ENCODE measurements at regions not wholly inside any gene's neighbourhood (a gene's known extent, or its start where the extent isn't known, plus 50 kb on each side); places are given as distances from the start of the nearest gene placed in this dataset.

DNA sequence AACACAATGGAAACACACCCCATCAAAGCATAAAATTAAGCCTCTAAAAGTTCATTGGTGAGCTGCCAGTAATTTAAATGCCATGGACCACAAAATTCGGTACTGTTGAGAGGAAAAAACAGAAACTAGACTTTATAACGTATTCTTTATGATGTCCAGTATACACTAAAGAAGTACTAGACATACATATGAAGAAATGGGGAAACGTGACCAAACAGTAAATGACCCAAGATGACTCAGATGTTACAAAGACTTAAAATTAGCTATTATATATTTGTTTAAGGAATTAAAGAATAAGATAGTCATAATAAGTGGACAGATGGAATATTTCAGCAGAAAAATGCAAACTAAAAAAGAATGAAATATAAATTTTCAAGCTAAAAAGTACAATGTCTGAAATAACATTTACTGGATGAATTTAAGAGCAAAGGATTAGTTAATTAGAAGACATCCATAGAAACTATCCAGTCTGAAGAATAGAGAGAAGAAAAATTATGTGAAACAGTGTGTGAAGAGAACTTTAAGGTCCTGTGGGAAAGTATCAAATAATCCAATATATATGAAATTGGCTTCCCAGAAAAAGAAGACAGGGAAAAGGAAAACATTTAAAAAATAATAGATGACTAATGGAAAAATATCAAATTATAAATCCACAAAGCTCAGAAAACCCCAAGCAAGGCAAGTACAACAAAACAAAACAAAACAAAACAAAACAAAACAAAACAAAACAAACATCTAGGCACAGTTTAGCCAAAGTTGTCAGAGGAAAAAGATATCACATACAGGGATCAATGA, 69.4 kb downstream of the SAMD9 start:
- Histone ChIP-seq H3K23ac (ENCODE audit: low read length) (no peak overlapping the region), H4K8ac (ENCODE audit: low read depth, low read length) (no peak overlapping the region), H3K4me1 (ENCODE audit: control insufficient read depth in 1 of 2, insufficient read depth in 2 of 2, low read length in 2 of 2) (peaks cover 3 to 4% of the 10 kb centered on the region in 2 experiments), H3K27me3 (ENCODE audit: insufficient read depth, low read length) (no peaks in the 10 kb centered on the region), H3K9ac (ENCODE audit: low read length) (no peak overlapping the region), H4K12ac (ENCODE audit: low read depth, low read length) (no peak overlapping the region), H2BK5ac (ENCODE audit: low read depth, low read length, poor library complexity) (no peak overlapping the region), H3K27ac (ENCODE audit: low read depth, low read length) (no peak overlapping the region), H2AFZ (ENCODE audit: insufficient read depth, low read length, poor library complexity) (no peak overlapping the region), H4K91ac (ENCODE audit: low read depth, low read length) (no peak overlapping the region), H3K79me1 (ENCODE audit: low read length) (peaks cover 1% of the 10 kb centered on the region), H3K36me3 (ENCODE audit: control insufficient read depth in 1 of 2, insufficient read depth in 2 of 2, low read length in 2 of 2) (no peaks in the 10 kb centered on the region), H3K4me3 (ENCODE audit: low read depth, low read length) (no peak overlapping the region), H2BK12ac (ENCODE audit: low read length) (no peak overlapping the region), H2AK5ac (ENCODE audit: low read length) (no peak overlapping the region), H3K4ac (ENCODE audit: low read depth, low read length) (no peak overlapping the region), H3K4me2 (ENCODE audit: low read length) (no peak overlapping the region), H2BK120ac (ENCODE audit: insufficient read depth, low read length, poor library complexity) (no peak overlapping the region), H3K18ac (ENCODE audit: low read length) (no peak overlapping the region), H3K79me2 (ENCODE audit: control insufficient read depth, insufficient read depth, low read length, poor library complexity) (no peaks in the 10 kb centered on the region), H3K9me3 (ENCODE audit: insufficient read depth, low read depth, low read length) (no peaks in the 10 kb centered on the region), H3K14ac (ENCODE audit: low read length) (no peak overlapping the region)
- DNase-seq: no peak
- no CpG with 5 or more reads among the region's 3 CpGs for WGBS (ENCODE audit: extremely low coverage, insufficient coverage, insufficient read length)

GRCh38 chr7:93047514-93048099, 70.2 kb downstream of the SAMD9 start:
- Histone ChIP-seq H3K4me1 (ENCODE audit: control insufficient read depth in 1 of 2, insufficient read depth in 2 of 2, low read length in 2 of 2) (peaks cover 6 to 7% of the 10 kb centered on the region in 2 experiments), H2AFZ (ENCODE audit: insufficient read depth, low read length, poor library complexity) (no peak overlapping the region), H3K36me3 (ENCODE audit: control insufficient read depth in 1 of 2, insufficient read depth in 2 of 2, low read length in 2 of 2) (no peaks in the 10 kb centered on the region), H2BK120ac (ENCODE audit: insufficient read depth, low read length, poor library complexity) (no peak overlapping the region), H3K79me1 (ENCODE audit: low read length) (peaks cover 1% of the 10 kb centered on the region), H4K12ac (ENCODE audit: low read depth, low read length) (no peak overlapping the region), H3K9ac (ENCODE audit: low read length) (no peak overlapping the region), H4K8ac (ENCODE audit: low read depth, low read length) (no peak overlapping the region), H3K27me3 (ENCODE audit: insufficient read depth, low read length) (no peaks in the 10 kb centered on the region), H3K18ac (ENCODE audit: low read length) (no peak overlapping the region), H2AK5ac (ENCODE audit: low read length) (no peak overlapping the region), H2BK12ac (ENCODE audit: low read length) (peak overlapping the region; percentile 22), H3K4me3 (ENCODE audit: low read depth, low read length) (no peak overlapping the region), H2BK5ac (ENCODE audit: low read depth, low read length, poor library complexity) (no peak overlapping the region), H3K27ac (ENCODE audit: low read depth, low read length) (no peak overlapping the region), H3K4ac (ENCODE audit: low read depth, low read length) (no peak overlapping the region), H3K23ac (ENCODE audit: low read length) (no peak overlapping the region), H3K79me2 (ENCODE audit: control insufficient read depth, insufficient read depth, low read length, poor library complexity) (no peaks in the 10 kb centered on the region), H3K14ac (ENCODE audit: low read length) (no peak overlapping the region), H4K91ac (ENCODE audit: low read depth, low read length) (no peak overlapping the region), H3K4me2 (ENCODE audit: low read length) (no peak overlapping the region), H3K9me3 (ENCODE audit: insufficient read depth, low read depth, low read length) (no peaks in the 10 kb centered on the region)
- DNase-seq: no peak
- WGBS (ENCODE audit: extremely low coverage, insufficient coverage, insufficient read length): no CpG with 5 or more reads among the region's 1 CpG

DNA sequence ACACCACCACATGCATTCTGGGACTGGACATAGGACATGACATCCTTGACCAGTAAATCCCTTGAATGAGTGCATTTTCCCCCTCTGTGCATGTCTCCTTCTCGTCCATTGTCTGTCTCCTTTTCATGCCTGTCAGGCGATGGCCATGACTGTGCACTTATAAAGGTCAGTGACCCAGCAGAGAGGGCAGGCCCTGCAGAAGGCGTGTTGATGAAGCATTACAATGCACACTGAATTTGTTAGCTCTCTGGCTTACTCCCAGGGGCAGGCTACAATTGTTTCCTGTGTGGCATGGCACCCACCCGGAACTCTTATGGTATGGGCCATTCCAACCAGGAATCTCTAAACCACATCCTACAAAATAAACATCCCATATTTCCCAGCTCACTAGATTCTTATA, 71.1 kb downstream of the SAMD9 start:
- no peak overlapping the region for H3K4ac ChIP-seq (ENCODE audit: low read depth, low read length)
- peaks cover 1% of the 10 kb centered on the region for H3K79me1 ChIP-seq (ENCODE audit: low read length)
- no peaks in the 10 kb centered on the region for H3K36me3 ChIP-seq (ENCODE audit: control insufficient read depth in 1 of 2, insufficient read depth in 2 of 2, low read length in 2 of 2)
- no peak overlapping the region for H3K4me3 ChIP-seq (ENCODE audit: low read depth, low read length)
- no peak overlapping the region for H3K14ac ChIP-seq (ENCODE audit: low read length)
- H2BK5ac ChIP-seq (ENCODE audit: low read depth, low read length, poor library complexity): no peak overlapping the region
- H3K27me3 ChIP-seq (ENCODE audit: insufficient read depth, low read length): no peaks in the 10 kb centered on the region
- no peaks in the 10 kb centered on the region for H3K9me3 ChIP-seq (ENCODE audit: insufficient read depth, low read depth, low read length)
- WGBS (ENCODE audit: extremely low coverage, insufficient coverage, insufficient read length): no CpG with 5 or more reads among the region's 4 CpGs
- no peak overlapping the region for H4K91ac ChIP-seq (ENCODE audit: low read depth, low read length)
- peaks cover 6 to 7% of the 10 kb centered on the region in 2 experiments for H3K4me1 ChIP-seq (ENCODE audit: control insufficient read depth in 1 of 2, insufficient read depth in 2 of 2, low read length in 2 of 2)
- H3K9ac ChIP-seq (ENCODE audit: low read length): no peak overlapping the region
- no peak overlapping the region for H2AFZ ChIP-seq (ENCODE audit: insufficient read depth, low read length, poor library complexity)
- H3K4me2 ChIP-seq (ENCODE audit: low read length): no peak overlapping the region
- H4K12ac ChIP-seq (ENCODE audit: low read depth, low read length): no peak overlapping the region
- H4K8ac ChIP-seq (ENCODE audit: low read depth, low read length): no peak overlapping the region
- no peak overlapping the region for H3K27ac ChIP-seq (ENCODE audit: low read depth, low read length)
- no peak overlapping the region for H3K18ac ChIP-seq (ENCODE audit: low read length)
- H2BK12ac ChIP-seq (ENCODE audit: low read length): no peak overlapping the region
- no peak overlapping the region for H3K23ac ChIP-seq (ENCODE audit: low read length)
- no peaks in the 10 kb centered on the region for H3K79me2 ChIP-seq (ENCODE audit: control insufficient read depth, insufficient read depth, low read length, poor library complexity)
- H2AK5ac ChIP-seq (ENCODE audit: low read length): no peak overlapping the region
- no peak overlapping the region for H2BK120ac ChIP-seq (ENCODE audit: insufficient read depth, low read length, poor library complexity)
- DNase-seq: no peak

DNA sequence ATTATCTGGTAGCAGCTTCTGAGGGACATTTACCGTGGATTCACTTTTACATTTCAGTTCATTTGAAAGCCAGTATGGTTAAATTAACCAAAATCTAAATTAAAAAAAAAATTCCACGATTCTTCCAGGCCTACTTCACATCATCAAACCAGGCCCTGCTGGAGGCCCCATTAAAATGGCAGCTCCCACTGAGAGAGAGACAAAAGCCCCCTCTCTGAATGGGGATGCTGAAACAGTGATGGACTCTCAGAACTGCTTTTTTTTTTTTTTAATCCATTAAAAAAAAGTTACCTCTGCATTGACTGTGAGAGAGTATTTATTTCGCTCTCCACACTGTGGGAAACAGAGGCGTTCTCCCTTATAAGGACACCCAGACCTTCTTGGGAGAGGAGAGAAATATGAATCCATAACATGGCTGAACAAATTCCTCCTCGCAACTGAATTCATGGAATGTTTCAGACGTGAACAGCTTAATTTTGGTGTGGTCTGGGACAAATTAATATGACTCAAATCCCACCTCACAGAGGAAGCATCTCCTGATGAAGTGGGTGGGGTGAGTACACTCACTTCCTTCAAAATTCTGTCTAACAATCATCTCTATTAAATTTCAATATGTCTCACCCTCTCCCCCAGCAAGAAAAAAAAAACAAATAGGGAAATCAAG, 73.5 kb downstream of the SAMD9 start:
- no peak overlapping the region for H2BK5ac ChIP-seq (ENCODE audit: low read depth, low read length, poor library complexity)
- no peak overlapping the region for H3K4ac ChIP-seq (ENCODE audit: low read depth, low read length)
- H3K14ac ChIP-seq (ENCODE audit: low read length): no peak overlapping the region
- H4K91ac ChIP-seq (ENCODE audit: low read depth, low read length): no peak overlapping the region
- H3K9ac ChIP-seq (ENCODE audit: low read length): no peak overlapping the region
- H4K12ac ChIP-seq (ENCODE audit: low read depth, low read length): no peak overlapping the region
- WGBS (ENCODE audit: extremely low coverage, insufficient coverage, insufficient read length): no CpG with 5 or more reads among the region's 6 CpGs
- H2BK12ac ChIP-seq (ENCODE audit: low read length): no peak overlapping the region
- H3K36me3 ChIP-seq (ENCODE audit: control insufficient read depth in 1 of 2, insufficient read depth in 2 of 2, low read length in 2 of 2): no peaks in the 10 kb centered on the region
- no peak overlapping the region for H2AFZ ChIP-seq (ENCODE audit: insufficient read depth, low read length, poor library complexity)
- peaks cover 1% of the 10 kb centered on the region for H3K79me1 ChIP-seq (ENCODE audit: low read length)
- no peak overlapping the region for H3K18ac ChIP-seq (ENCODE audit: low read length)
- H3K4me1 ChIP-seq (ENCODE audit: control insufficient read depth in 1 of 2, insufficient read depth in 2 of 2, low read length in 2 of 2): peaks cover 6 to 7% of the 10 kb centered on the region in 2 experiments
- no peak for DNase-seq
- H2BK120ac ChIP-seq (ENCODE audit: insufficient read depth, low read length, poor library complexity): no peak overlapping the region
- no peak overlapping the region for H2AK5ac ChIP-seq (ENCODE audit: low read length)
- no peak overlapping the region for H3K4me3 ChIP-seq (ENCODE audit: low read depth, low read length)
- no peak overlapping the region for H4K8ac ChIP-seq (ENCODE audit: low read depth, low read length)
- no peak overlapping the region for H3K23ac ChIP-seq (ENCODE audit: low read length)
- H3K4me2 ChIP-seq (ENCODE audit: low read length): no peak overlapping the region
- no peaks in the 10 kb centered on the region for H3K9me3 ChIP-seq (ENCODE audit: insufficient read depth, low read depth, low read length)
- H3K27ac ChIP-seq (ENCODE audit: low read depth, low read length): no peak overlapping the region
- H3K27me3 ChIP-seq (ENCODE audit: insufficient read depth, low read length): no peaks in the 10 kb centered on the region
- no peaks in the 10 kb centered on the region for H3K79me2 ChIP-seq (ENCODE audit: control insufficient read depth, insufficient read depth, low read length, poor library complexity)

Data from trophoblast cell (in vitro differentiated cells and primary cell).